MG63 (cell line): ENCODE measurements at regions not wholly inside any gene's neighbourhood (a gene's known extent, or its start where the extent isn't known, plus 50 kb on each side); places are given as distances from the start of the nearest gene placed in this dataset.

Experiments
- DNase-seq: peaks from one replicate; pipeline ENCODE4 v3.0.0-alpha.2; 2020
- H3K27me3 ChIP-seq: fragments of 250-450 bp; sonication (Bioruptor Pico); 2 replicates; pipeline ENCODE4 v1.5.1; 2020; ENCODE audit warnings: mild to moderate bottlenecking, moderate library complexity
- H3K36me3 ChIP-seq: fragments of 250-450 bp; sonication (Bioruptor Pico); 2 replicates; pipeline ENCODE4 v1.5.1; 2020; ENCODE audit warnings: mild to moderate bottlenecking, moderate library complexity
- H3K4me3 ChIP-seq: fragments of 250-450 bp; sonication (Bioruptor Pico); 2 replicates; pipeline ENCODE4 v1.5.1; 2020; ENCODE audit warnings: mild to moderate bottlenecking, moderate library complexity
- H3K9me3 ChIP-seq: fragments of 250-450 bp; sonication (Bioruptor Pico); 2 replicates; pipeline ENCODE4 v1.5.1; 2020; ENCODE audit warnings: mild to moderate bottlenecking, moderate library complexity

- Histone ChIP-seq H3K36me3 (no peaks in the 10 kb centered on the region), H3K9me3 (no peaks in the 10 kb centered on the region), H3K4me3 (no peak overlapping the region), H3K27me3 (no peaks in the 10 kb centered on the region)
- DNase-seq = no peak
These were observed 181.7 kb upstream of the RFC3 start for GRCh38 chr13:33636243-33636642.

- no peaks in the 10 kb centered on the region for H3K27me3 ChIP-seq
- DNase-seq = no peak
These were observed 180.8 kb upstream of the RFC3 start for GRCh38 chr13:33636955-33637670.

GRCh38 chr13:33637978-33638743 lies 179.8 kb upstream of the RFC3 start:
- Histone ChIP-seq H3K4me3 (no peak overlapping the region), H3K36me3 (no peaks in the 10 kb centered on the region), H3K9me3 (no peaks in the 10 kb centered on the region), H3K27me3 (no peaks in the 10 kb centered on the region)
- DNase-seq = peak; percentile 73

More at GRCh38 chr13:33636955-33637670, 180.8 kb upstream of the RFC3 start:
- Histone ChIP-seq H3K9me3 (no peaks in the 10 kb centered on the region), H3K4me3 (no peak overlapping the region), H3K36me3 (no peaks in the 10 kb centered on the region)

- Histone ChIP-seq H3K36me3 (no peaks in the 10 kb centered on the region), H3K4me3 (no peak overlapping the region), H3K27me3 (no peaks in the 10 kb centered on the region), H3K9me3 (no peaks in the 10 kb centered on the region)
- DNase-seq = peak; percentile 68
These were observed 178.8 kb upstream of the RFC3 start for GRCh38 chr13:33639158-33639557.

GRCh38 chr13:33639626-33640080 lies 178.3 kb upstream of the RFC3 start:
- DNase-seq = no peak
- H3K27me3 ChIP-seq = no peaks in the 10 kb centered on the region
- no peaks in the 10 kb centered on the region for H3K36me3 ChIP-seq
- H3K9me3 ChIP-seq = no peaks in the 10 kb centered on the region
- H3K4me3 ChIP-seq = no peak overlapping the region

- H3K9me3 ChIP-seq = no peaks in the 10 kb centered on the region
- H3K27me3 ChIP-seq = no peaks in the 10 kb centered on the region
- H3K4me3 ChIP-seq = no peak overlapping the region
- no peak for DNase-seq
- H3K36me3 ChIP-seq = no peaks in the 10 kb centered on the region
These were observed 177.1 kb upstream of the RFC3 start for GRCh38 chr13:33640832-33641231.

- Histone ChIP-seq H3K36me3 (no peaks in the 10 kb centered on the region), H3K9me3 (no peaks in the 10 kb centered on the region), H3K27me3 (no peaks in the 10 kb centered on the region), H3K4me3 (no peak overlapping the region)
- peak; percentile 58 for DNase-seq
These were observed 175.4 kb upstream of the RFC3 start for GRCh38 chr13:33642374-33643065.

GRCh38 chr13:33644581-33645543 lies 173.1 kb upstream of the RFC3 start:
- no peaks in the 10 kb centered on the region for H3K9me3 ChIP-seq
- H3K36me3 ChIP-seq = no peaks in the 10 kb centered on the region
- no peak for DNase-seq
- H3K27me3 ChIP-seq = no peaks in the 10 kb centered on the region
- H3K4me3 ChIP-seq = no peak overlapping the region

GRCh38 chr13:33645591-33646554 lies 172.1 kb upstream of the RFC3 start:
- no peaks in the 10 kb centered on the region for H3K27me3 ChIP-seq
- no peaks in the 10 kb centered on the region for H3K9me3 ChIP-seq
- no peak overlapping the region for H3K4me3 ChIP-seq
- no peak for DNase-seq
- no peaks in the 10 kb centered on the region for H3K36me3 ChIP-seq

- Histone ChIP-seq H3K4me3 (no peak overlapping the region), H3K27me3 (no peaks in the 10 kb centered on the region), H3K36me3 (no peaks in the 10 kb centered on the region), H3K9me3 (no peaks in the 10 kb centered on the region)
- no peak for DNase-seq
These were observed 168.6 kb upstream of the RFC3 start for GRCh38 chr13:33649212-33649878.

GRCh38 chr13:33651766-33652165 lies 166.2 kb upstream of the RFC3 start:
- no peak overlapping the region for H3K4me3 ChIP-seq
- no peaks in the 10 kb centered on the region for H3K36me3 ChIP-seq

GRCh38 chr13:33657274-33657673 lies 160.7 kb upstream of the RFC3 start:
- Histone ChIP-seq H3K4me3 (no peak overlapping the region), H3K36me3 (no peaks in the 10 kb centered on the region), H3K27me3 (no peaks in the 10 kb centered on the region), H3K9me3 (0 out of 2 replicates have a peak, but pooled peaks cover 2% of the 10 kb centered on the region)
- DNase-seq = no peak

More at GRCh38 chr13:33651766-33652165, 166.2 kb upstream of the RFC3 start:
- DNase-seq = no peak
- no peaks in the 10 kb centered on the region for H3K27me3 ChIP-seq
- H3K9me3 ChIP-seq = no peaks in the 10 kb centered on the region

- Histone ChIP-seq H3K27me3 (no peaks in the 10 kb centered on the region), H3K4me3 (no peak overlapping the region), H3K36me3 (no peaks in the 10 kb centered on the region), H3K9me3 (0 out of 2 replicates have a peak, but pooled peaks cover 2% of the 10 kb centered on the region)
- no peak for DNase-seq
These were observed 158.5 kb upstream of the RFC3 start for GRCh38 chr13:33659466-33659865.

GRCh38 chr13:33659894-33660293 lies 158.1 kb upstream of the RFC3 start:
- Histone ChIP-seq H3K36me3 (no peaks in the 10 kb centered on the region), H3K27me3 (no peaks in the 10 kb centered on the region), H3K9me3 (0 out of 2 replicates have a peak, but pooled peaks cover 2% of the 10 kb centered on the region), H3K4me3 (no peak overlapping the region)
- DNase-seq = no peak

- H3K36me3 ChIP-seq = no peaks in the 10 kb centered on the region
- H3K27me3 ChIP-seq = no peaks in the 10 kb centered on the region
- no peak overlapping the region for H3K4me3 ChIP-seq
- no peak for DNase-seq
- H3K9me3 ChIP-seq = 0 out of 2 replicates have a peak, but pooled peaks cover 2% of the 10 kb centered on the region
These were observed 155.6 kb upstream of the RFC3 start for GRCh38 chr13:33662392-33662791.
